Stimulated activated effector memory CD8-positive, alpha-beta T cell treated with anti-CD3 and anti-CD28 coated beads, Interleukin-12 subunit alpha, Interleukin-12 subunit beta, amount 100 ng/mL, for 72 hours (primary cell): ENCODE measurements at regions not wholly inside any gene's neighbourhood (a gene's known extent, or its start where the extent isn't known, plus 50 kb on each side); places are given as distances from the start of the nearest gene placed in this dataset.
"Not testable (repeated sequence)": the region's sequence is repeated elsewhere in the genome, so short reads cannot be mapped to it uniquely, and the experiment has no call there.

Experiments
- ATAC-seq: fragments of 150-1000 bp; cut with Tn5 transposase; 2 replicates; pipeline ENCODE4 v1.10.0; 2021
- DNase-seq, 2 donors: peaks; one replicate each; pipeline ENCODE4 v3.0.0; 2021 to 2022; ENCODE audit warnings: low spot score in 2 of 2
- H3K27ac Mint-ChIP-seq: one replicate; pipeline ENCODE4 v1.8.0; 2022; ENCODE audit warnings: mild to moderate bottlenecking, mixed read lengths
- H3K36me3 Mint-ChIP-seq: one replicate; pipeline ENCODE4 v1.8.0; 2022; ENCODE audit warnings: mild to moderate bottlenecking, mixed read lengths
- H3K4me1 Mint-ChIP-seq: one replicate; pipeline ENCODE4 v1.8.0; 2022; ENCODE audit warnings: mixed read lengths
- H3K4me3 Mint-ChIP-seq: one replicate; pipeline ENCODE4 v1.8.0; 2022; ENCODE audit warnings: mild to moderate bottlenecking, mixed read lengths
- H3K9me3 Mint-ChIP-seq: one replicate; pipeline ENCODE4 v1.8.0; 2022; ENCODE audit warnings: mixed read lengths

- H3K36me3 Mint-ChIP-seq: no peaks in the 10 kb centered on the region
- no peak overlapping the region for H3K4me3 Mint-ChIP-seq
- no peak overlapping the region for H3K27ac Mint-ChIP-seq
- DNase-seq (no peak), ATAC-seq (peak; percentile 63)
- no peaks in the 10 kb centered on the region for H3K4me1 Mint-ChIP-seq
- peaks cover 2% of the 10 kb centered on the region for H3K9me3 Mint-ChIP-seq
These were observed 223.5 kb downstream of the CYB561 start for GRCh38 chr17:63222655-63223054.

- Mint-ChIP-seq H3K36me3 (no peaks in the 10 kb centered on the region), H3K4me3 (no peak overlapping the region), H3K9me3 (peaks cover 2% of the 10 kb centered on the region), H3K27ac (no peak overlapping the region), H3K4me1 (peaks cover 2% of the 10 kb centered on the region)
- no peak for ATAC-seq
- no peak for DNase-seq
These were observed 222.7 kb downstream of the CYB561 start for GRCh38 chr17:63223212-63223911.

- DNase-seq: no peak
- Mint-ChIP-seq H3K4me1 (peaks cover 7% of the 10 kb centered on the region), H3K9me3 (peaks cover 2% of the 10 kb centered on the region), H3K27ac (no peak overlapping the region), H3K4me3 (no peak overlapping the region), H3K36me3 (no peaks in the 10 kb centered on the region)
- ATAC-seq: no peak
These were observed 221.5 kb downstream of the CYB561 start for GRCh38 chr17:63224644-63225043.

- H3K4me3 Mint-ChIP-seq, H3K4me1 Mint-ChIP-seq, H3K27ac Mint-ChIP-seq, ATAC-seq, DNase-seq, H3K36me3 Mint-ChIP-seq: not testable (repeated sequence)
- H3K9me3 Mint-ChIP-seq: peaks cover 14% of the 10 kb centered on the region
These were observed 219.4 kb downstream of the CYB561 start for GRCh38 chr17:63226720-63227119.

- H3K4me3 Mint-ChIP-seq, ATAC-seq, DNase-seq, H3K36me3 Mint-ChIP-seq, H3K27ac Mint-ChIP-seq, H3K4me1 Mint-ChIP-seq: not testable (repeated sequence)
- peaks cover 18% of the 10 kb centered on the region for H3K9me3 Mint-ChIP-seq
These were observed 215.0 kb downstream of the CYB561 start for GRCh38 chr17:63231015-63231620.

- Mint-ChIP-seq H3K27ac (no peak overlapping the region), H3K36me3 (no peaks in the 10 kb centered on the region), H3K4me3 (no peak overlapping the region), H3K9me3 (peaks cover 16% of the 10 kb centered on the region), H3K4me1 (peaks cover 7% of the 10 kb centered on the region)
- ATAC-seq (no peak), DNase-seq (no peak)
These were observed 213.4 kb downstream of the CYB561 start for GRCh38 chr17:63232565-63233310.

- no peak overlapping the region for H3K4me3 Mint-ChIP-seq
- no peaks in the 10 kb centered on the region for H3K9me3 Mint-ChIP-seq
- H3K36me3 Mint-ChIP-seq: no peaks in the 10 kb centered on the region
- H3K4me1 Mint-ChIP-seq: no peaks in the 10 kb centered on the region
- no peak overlapping the region for H3K27ac Mint-ChIP-seq
- no peak for ATAC-seq
- no peak for DNase-seq
These were observed 206.0 kb downstream of the CYB561 start for GRCh38 chr17:63240106-63240505.

- no peaks in the 10 kb centered on the region for H3K36me3 Mint-ChIP-seq
- no peak overlapping the region for H3K27ac Mint-ChIP-seq
- H3K4me3 Mint-ChIP-seq: no peak overlapping the region
- no peaks in the 10 kb centered on the region for H3K4me1 Mint-ChIP-seq
- ATAC-seq (no peak), DNase-seq (no peak)
- no peaks in the 10 kb centered on the region for H3K9me3 Mint-ChIP-seq
These were observed 199.8 kb downstream of the CYB561 start for GRCh38 chr17:63246344-63246743.

GRCh38 chr17:63247706-63248105 is 198.4 kb downstream of the CYB561 start:
- Mint-ChIP-seq H3K9me3 (no peaks in the 10 kb centered on the region), H3K4me3 (no peak overlapping the region), H3K27ac (no peak overlapping the region), H3K4me1 (no peaks in the 10 kb centered on the region), H3K36me3 (no peaks in the 10 kb centered on the region)
- ATAC-seq (no peak), DNase-seq (no peak)

- ATAC-seq: no peak
- no peak for DNase-seq
- H3K27ac Mint-ChIP-seq: no peak overlapping the region
- no peak overlapping the region for H3K4me3 Mint-ChIP-seq
- no peaks in the 10 kb centered on the region for H3K9me3 Mint-ChIP-seq
- H3K36me3 Mint-ChIP-seq: no peaks in the 10 kb centered on the region
- H3K4me1 Mint-ChIP-seq: no peaks in the 10 kb centered on the region
These were observed 196.7 kb downstream of the CYB561 start for GRCh38 chr17:63249256-63250004.

GRCh38 chr17:63250830-63251229 is 195.3 kb downstream of the CYB561 start:
- no peak overlapping the region for H3K4me3 Mint-ChIP-seq
- DNase-seq (no peak), ATAC-seq (no peak)
- no peak overlapping the region for H3K27ac Mint-ChIP-seq
- H3K9me3 Mint-ChIP-seq: no peaks in the 10 kb centered on the region
- H3K36me3 Mint-ChIP-seq: no peaks in the 10 kb centered on the region
- H3K4me1 Mint-ChIP-seq: no peaks in the 10 kb centered on the region

GRCh38 chr17:63258785-63259184 is 187.3 kb downstream of the CYB561 start:
- no peaks in the 10 kb centered on the region for H3K9me3 Mint-ChIP-seq
- DNase-seq: no peak
- no peak overlapping the region for H3K4me3 Mint-ChIP-seq
- ATAC-seq: no peak
- H3K27ac Mint-ChIP-seq: no peak overlapping the region
- H3K36me3 Mint-ChIP-seq: no peaks in the 10 kb centered on the region
- no peaks in the 10 kb centered on the region for H3K4me1 Mint-ChIP-seq

GRCh38 chr17:63262751-63263476 is 183.2 kb downstream of the CYB561 start:
- no peak overlapping the region for H3K27ac Mint-ChIP-seq
- no peak overlapping the region for H3K4me3 Mint-ChIP-seq
- H3K4me1 Mint-ChIP-seq: no peaks in the 10 kb centered on the region
- DNase-seq (no peak), ATAC-seq (no peak)
- H3K9me3 Mint-ChIP-seq: no peaks in the 10 kb centered on the region
- H3K36me3 Mint-ChIP-seq: no peaks in the 10 kb centered on the region

- no peaks in the 10 kb centered on the region for H3K36me3 Mint-ChIP-seq
- no peaks in the 10 kb centered on the region for H3K4me1 Mint-ChIP-seq
- no peak overlapping the region for H3K4me3 Mint-ChIP-seq
- no peak overlapping the region for H3K27ac Mint-ChIP-seq
- DNase-seq: no peak
- no peak for ATAC-seq
- no peaks in the 10 kb centered on the region for H3K9me3 Mint-ChIP-seq
These were observed 180.6 kb downstream of the CYB561 start for GRCh38 chr17:63265526-63265925.

- no peak for ATAC-seq
These were observed 178.3 kb downstream of the CYB561 start for GRCh38 chr17:63267846-63268245.

More at GRCh38 chr17:63267846-63268245, 178.3 kb downstream of the CYB561 start:
- Mint-ChIP-seq H3K4me1 (no peaks in the 10 kb centered on the region), H3K36me3 (no peaks in the 10 kb centered on the region), H3K9me3 (no peaks in the 10 kb centered on the region), H3K27ac (no peak overlapping the region), H3K4me3 (no peak overlapping the region)
- DNase-seq: no peak
